GM12878 (cell line): ENCODE measurements at regions not wholly inside any gene's neighbourhood (a gene's known extent, or its start where the extent isn't known, plus 50 kb on each side); places are given as distances from the start of the nearest gene placed in this dataset.

Source experiments
- ATAC-seq: fragments of 200-7000 bp; cut with Tn5 transposase; 3 replicates; pipeline ENCODE4 v1.9.1; 2020; ENCODE audit warnings: mild to moderate bottlenecking, moderate library complexity
- BruUV-seq: library from RNA; stranded (reverse); fragments of 400-500 nt; replicated peaks from 2 replicates; lab custom pipeline; 2021; lab: Mats Ljungman, UMichigan
- CTCF ChIA-PET: fragments of 300-600 bp; sonication (Branson Sonifier 250); formaldehyde crosslinking; extraction: SDS; loops from one replicate; lab custom pipeline; 2021; ENCODE audit warnings: inconsistent platforms; lab: Yijun Ruan, JAX
- POLR2A ChIA-PET: fragments of 350-600 bp; formaldehyde crosslinking; extraction: SDS; loops from one replicate; lab custom pipeline; 2021; ENCODE audit warnings: inconsistent platforms; lab: Charles Lee
- RAD21 ChIA-PET: fragments of 300-600 bp; sonication (Branson Sonifier 250); formaldehyde crosslinking; loops from one replicate; lab custom pipeline; 2023; ENCODE audit warnings: antibody characterized with exemption; ENCODE audit not compliant: unreplicated experiment; lab: Charles Lee
- SMC1A ChIA-PET: fragments of 300-600 bp; sonication (Branson Sonifier 250); formaldehyde crosslinking; loops from one replicate; lab custom pipeline; 2023; ENCODE audit not compliant: unreplicated experiment, uncharacterized antibody; lab: Charles Lee
- DNase-seq: peaks from one replicate; pipeline ENCODE4 v3.0.0-alpha.2; 2011; ENCODE audit warnings: low read depth, low spot score
- FAIRE-seq: peaks from 3 replicates; lab custom pipeline; 2011; peaks lifted over from hg19 to GRCh38; lab: Jason Lieb, UNC
- H2AFZ ChIP-seq: 2 replicates; pipeline ENCODE4 v1.6.0; 2011; ENCODE audit warnings: low read depth, low read length, control low read depth; ENCODE audit not compliant: control insufficient read depth
- H3K27ac ChIP-seq: 2 replicates; pipeline ENCODE4 v1.5.1; 2011; ENCODE audit warnings: control low read depth; ENCODE audit not compliant: control insufficient read depth, insufficient read depth
- H3K27me3 ChIP-seq, 2 experiments: replicated peaks in 1 of 2; 2 replicates each; pipeline versions ENCODE4 v1.6.0 to v1.6.1; 2011; ENCODE audit warnings: low read length in 1 of 2; ENCODE audit not compliant: control insufficient read depth in 2 of 2, insufficient read depth in 2 of 2
- H3K36me3 ChIP-seq, 2 experiments: 2 replicates each; pipeline ENCODE4 v1.5.1; 2011; ENCODE audit warnings: low read length in 1 of 2; ENCODE audit not compliant: control insufficient read depth in 2 of 2, insufficient read depth in 2 of 2
- H3K4me1 ChIP-seq: 2 replicates; pipeline ENCODE4 v1.6.1; 2011; ENCODE audit warnings: mild to moderate bottlenecking, low read length, moderate library complexity, mixed read lengths; ENCODE audit not compliant: control insufficient read depth, insufficient read depth
- H3K4me2 ChIP-seq: 2 replicates; pipeline ENCODE4 v1.6.0; 2011; ENCODE audit warnings: control low read depth; ENCODE audit not compliant: control insufficient read depth, insufficient read depth
- H3K4me3 ChIP-seq: fragments of 200-600 bp; sonication (generic); 2 replicates; pipeline ENCODE4 v1.5.1; 2016
- H3K79me2 ChIP-seq: 2 replicates; pipeline ENCODE4 v1.6.0; 2011; ENCODE audit warnings: low read length; ENCODE audit not compliant: control insufficient read depth, insufficient read depth
- H3K9ac ChIP-seq: 2 replicates; pipeline ENCODE4 v1.8.0; 2011; ENCODE audit warnings: low read length, control low read depth, mixed read lengths; ENCODE audit not compliant: control insufficient read depth, insufficient read depth
- H3K9me3 ChIP-seq: replicated peaks from 3 replicates; pipeline ENCODE4 v1.5.1; 2011; ENCODE audit warnings: mild to moderate bottlenecking, low read length; ENCODE audit not compliant: control insufficient read depth, insufficient read depth
- H4K20me1 ChIP-seq: 2 replicates; pipeline ENCODE4 v1.6.0; 2011; ENCODE audit not compliant: control insufficient read depth, insufficient read depth
- BRCA1 ChIP-seq: IDR thresholded peaks from 2 replicates; pipeline ENCODE4 v1.6.1; 2011; ENCODE audit warnings: low read depth, low read length, improper control_type of control experiment
- CREM ChIP-seq: IDR thresholded peaks from 2 replicates; pipeline ENCODE4 v1.6.1; 2014; ENCODE audit warnings: antibody characterized with exemption, low read depth
- E2F4 ChIP-seq: IDR thresholded peaks from 2 replicates; pipeline ENCODE4 v1.6.1; 2012; ENCODE audit warnings: low read depth, low read length, improper control_type of control experiment
- MYC ChIP-seq: IDR thresholded peaks from 2 replicates; pipeline ENCODE4 v1.6.1; 2011; ENCODE audit warnings: mild to moderate bottlenecking, low read length, moderate library complexity, inconsistent platforms; ENCODE audit not compliant: insufficient read depth, insufficient replicate concordance, insufficient read length, severe bottlenecking
- NRF1 ChIP-seq: conservative IDR thresholded peaks from 2 replicates; pipeline ENCODE4 v1.6.1; 2011; ENCODE audit warnings: mild to moderate bottlenecking, low read depth, low read length, improper control_type of control experiment
- POLR2A ChIP-seq: IDR thresholded peaks from 2 replicates; pipeline ENCODE4 v1.6.1; 2011; ENCODE audit warnings: low read depth, mild to moderate bottlenecking, low read length
- RCOR1 ChIP-seq: conservative IDR thresholded peaks from 2 replicates; pipeline ENCODE4 v1.6.1; 2012; ENCODE audit warnings: low read depth, low read length, improper control_type of control experiment
- RELB ChIP-seq: fragments of 450-650 bp; IDR thresholded peaks from 2 replicates; pipeline ENCODE4 v1.6.1; 2017; ENCODE audit warnings: low read depth, mild to moderate bottlenecking, moderate library complexity
- RUNX3 ChIP-seq: IDR thresholded peaks from 2 replicates; pipeline ENCODE4 v1.6.1; 2012; ENCODE audit warnings: low read length, inconsistent platforms
- SMARCA5 ChIP-seq: fragments of 450-650 bp; IDR thresholded peaks from 2 replicates; pipeline ENCODE4 v1.6.1; 2017; ENCODE audit warnings: mild to moderate bottlenecking
- SRF ChIP-seq, 2 experiments: IDR thresholded peaks; 2 replicates each; pipeline ENCODE4 v1.6.1; 2011; ENCODE audit warnings: low read depth in 2 of 2, low read length in 2 of 2, mild to moderate bottlenecking in 1 of 2, moderate library complexity in 1 of 2
- TCF12 ChIP-seq: IDR thresholded peaks from 2 replicates; pipeline ENCODE4 v1.6.1; 2011; ENCODE audit warnings: low read depth, mild to moderate bottlenecking, low read length
- ZBTB40 ChIP-seq: fragments of 450-650 bp; IDR thresholded peaks from 2 replicates; pipeline ENCODE4 v1.6.1; 2016; ENCODE audit warnings: mild to moderate bottlenecking, moderate library complexity, borderline replicate concordance
- WGBS: methylation state at CpG from one replicate; pipeline ENCODE4 v1.1.6; 2016; ENCODE audit warnings: low lambda C conversion rate; ENCODE audit not compliant: insufficient replicate concordance, insufficient coverage; ENCODE audit errors: missing lambda C conversion rate; 5-methylcytosine and 5-hydroxymethylcytosine counted together
- in situ Hi-C: fragments of 300-500 bp; cut with MboI; formaldehyde crosslinking; loops from 9 replicates; pipeline ENCODE4 v1.14.3; 2018; ENCODE audit warnings: mixed read lengths
- intact Hi-C: fragments of 100-400 bp; cut with micrococcal nuclease; formaldehyde crosslinking; loops from one replicate; pipeline ENCODE4 v1.14.2; 2022; ENCODE audit not compliant: unreplicated experiment
- TF ChIP-seq, protein P1 (sequence below): fragments of 450-650 bp; IDR thresholded peaks from 2 replicates; pipeline ENCODE4 v1.6.1; 2018; ENCODE audit warnings: borderline replicate concordance, mild to moderate bottlenecking; ENCODE audit not compliant: partially characterized antibody

DNA sequence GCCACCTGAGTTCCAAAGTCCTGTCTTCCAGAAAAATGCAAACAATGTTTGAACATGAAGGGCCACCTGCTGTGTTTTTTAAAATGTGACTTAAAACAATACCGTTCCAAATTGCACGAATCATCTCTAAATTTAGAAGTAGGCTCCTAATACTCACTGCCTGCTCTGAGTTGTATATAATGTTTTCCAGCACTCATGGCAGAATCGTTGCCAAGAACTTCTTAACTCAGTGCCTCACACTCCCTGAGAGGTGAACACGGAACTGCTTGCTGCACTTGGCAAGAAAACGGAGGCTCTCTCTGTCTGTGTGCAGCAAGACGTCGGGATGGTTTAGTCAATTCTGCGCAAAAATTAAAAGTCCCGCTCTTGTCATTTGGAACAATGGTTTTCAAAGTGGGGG is 757.3 kb upstream of the AUTS2 start:
- Histone ChIP-seq H3K4me1 (no peaks in the 10 kb centered on the region), H3K79me2 (no peaks in the 10 kb centered on the region), H4K20me1 (no peaks in the 10 kb centered on the region), H3K4me2 (no peak overlapping the region), H3K9ac (no peak overlapping the region), H3K27ac (no peak overlapping the region), H3K36me3 (no peaks in the 10 kb centered on the region), H3K4me3 (no peak overlapping the region), H3K27me3 (no peaks in the 10 kb centered on the region), H3K9me3 (no peaks in the 10 kb centered on the region; the same call in 2 of the 3 replicates), H2AFZ (no peak overlapping the region)
- SMC1A ChIA-PET: no interaction called here
- CTCF ChIA-PET: no interaction called here
- RAD21 ChIA-PET: no interaction called here
- in situ Hi-C loops: no loop called here
- no peak for ATAC-seq
- 62% methylated on average over 9 of the region's 9 CpGs for WGBS
- intact Hi-C loops: no loop called here
- no peak for DNase-seq
- BruUV-seq: no TSS peak
- POLR2A ChIA-PET: no interaction called here
- no peak for FAIRE-seq
- TF ChIP-seq E2F4: no peak
- no peak for TF ChIP-seq SMARCA5
- TF ChIP-seq, protein P1, sequence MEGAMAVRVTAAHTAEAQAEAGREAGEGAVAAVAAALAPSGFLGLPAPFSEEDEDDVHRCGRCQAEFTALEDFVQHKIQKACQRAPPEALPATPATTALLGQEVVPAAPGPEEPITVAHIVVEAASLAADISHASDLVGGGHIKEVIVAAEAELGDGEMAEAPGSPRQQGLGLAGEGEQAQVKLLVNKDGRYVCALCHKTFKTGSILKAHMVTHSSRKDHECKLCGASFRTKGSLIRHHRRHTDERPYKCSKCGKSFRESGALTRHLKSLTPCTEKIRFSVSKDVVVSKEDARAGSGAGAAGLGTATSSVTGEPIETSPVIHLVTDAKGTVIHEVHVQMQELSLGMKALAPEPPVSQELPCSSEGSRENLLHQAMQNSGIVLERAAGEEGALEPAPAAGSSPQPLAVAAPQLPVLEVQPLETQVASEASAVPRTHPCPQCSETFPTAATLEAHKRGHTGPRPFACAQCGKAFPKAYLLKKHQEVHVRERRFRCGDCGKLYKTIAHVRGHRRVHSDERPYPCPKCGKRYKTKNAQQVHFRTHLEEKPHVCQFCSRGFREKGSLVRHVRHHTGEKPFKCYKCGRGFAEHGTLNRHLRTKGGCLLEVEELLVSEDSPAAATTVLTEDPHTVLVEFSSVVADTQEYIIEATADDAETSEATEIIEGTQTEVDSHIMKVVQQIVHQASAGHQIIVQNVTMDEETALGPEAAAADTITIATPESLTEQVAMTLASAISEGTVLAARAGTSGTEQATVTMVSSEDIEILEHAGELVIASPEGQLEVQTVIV: no peak
- TF ChIP-seq SRF (IDR thresholded peaks at IDR 0.05; ENCODE audit: low read depth in 2 of 2, low read length in 2 of 2): no peak
- no peak for TF ChIP-seq BRCA1
- TF ChIP-seq ZBTB40: no peak
- TF ChIP-seq POLR2A: no peak
- no peak for TF ChIP-seq NRF1
- TF ChIP-seq MYC: no peak
- TF ChIP-seq RUNX3: no peak
- no peak for TF ChIP-seq RCOR1
- TF ChIP-seq RELB: no peak
- TF ChIP-seq TCF12: no peak
- no peak for TF ChIP-seq CREM
